ENCODE measurements at regions not wholly inside any gene's neighbourhood (a gene's known extent, or its start where the extent isn't known, plus 50 kb on each side); places are given as distances from the start of the nearest gene placed in this dataset.

DNA sequence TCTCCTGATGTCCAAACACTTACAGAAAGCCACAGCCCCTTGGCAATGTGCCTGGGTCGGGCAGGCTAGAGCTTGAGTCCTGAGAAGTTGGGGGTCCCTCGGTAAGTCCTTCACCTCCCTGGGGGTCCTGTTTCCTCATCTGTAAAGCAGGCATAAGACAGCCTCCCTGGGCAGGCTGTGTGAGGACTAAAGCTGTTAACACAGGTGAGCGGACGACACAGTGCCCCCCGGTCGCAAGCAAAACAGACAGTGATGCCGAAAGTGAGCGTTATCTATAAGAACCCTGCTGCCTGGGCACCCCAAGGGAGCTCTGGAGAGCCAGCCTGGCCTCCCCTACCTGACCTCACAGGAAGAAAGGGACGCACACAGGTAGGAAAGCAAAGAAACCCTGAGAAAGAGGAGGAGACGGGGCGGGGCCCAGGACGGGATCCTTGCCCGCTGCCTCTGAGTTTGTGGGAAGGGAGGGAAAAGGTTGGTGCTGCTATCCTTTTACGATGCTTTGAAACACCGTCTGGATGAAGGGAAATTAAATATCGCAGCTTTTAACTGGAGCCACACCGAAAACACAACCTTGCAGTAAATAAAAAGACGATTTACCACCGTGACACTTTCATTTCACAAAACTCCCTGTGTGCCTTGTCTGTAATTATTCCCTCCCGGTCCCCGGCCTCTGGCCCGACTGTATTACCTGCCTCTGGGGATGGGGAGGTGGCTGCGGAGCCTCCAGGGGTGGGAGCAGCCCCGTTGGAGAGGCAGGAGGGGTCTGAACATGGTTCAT, 67.1 kb downstream of the ENGASE start:
- DNase-seq, result no peak

DNA sequence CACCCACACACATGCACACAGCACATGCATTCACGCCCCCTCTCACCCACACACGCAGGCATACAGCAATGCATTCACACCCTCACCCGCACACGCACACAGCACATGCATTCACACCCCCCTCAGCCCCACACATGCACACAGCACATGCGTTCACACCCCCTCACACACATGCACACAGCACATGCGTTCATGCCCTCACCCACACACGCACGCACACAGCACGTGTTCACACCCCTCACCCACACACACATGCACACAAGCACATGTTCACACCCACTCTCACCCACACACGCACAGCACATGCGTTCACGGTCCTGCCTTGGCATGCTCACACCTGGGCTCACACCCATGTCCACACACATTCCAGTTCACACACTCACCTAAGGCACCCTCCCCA, 64.2 kb downstream of the ENGASE start:
- DNase-seq, result no peak

DNA sequence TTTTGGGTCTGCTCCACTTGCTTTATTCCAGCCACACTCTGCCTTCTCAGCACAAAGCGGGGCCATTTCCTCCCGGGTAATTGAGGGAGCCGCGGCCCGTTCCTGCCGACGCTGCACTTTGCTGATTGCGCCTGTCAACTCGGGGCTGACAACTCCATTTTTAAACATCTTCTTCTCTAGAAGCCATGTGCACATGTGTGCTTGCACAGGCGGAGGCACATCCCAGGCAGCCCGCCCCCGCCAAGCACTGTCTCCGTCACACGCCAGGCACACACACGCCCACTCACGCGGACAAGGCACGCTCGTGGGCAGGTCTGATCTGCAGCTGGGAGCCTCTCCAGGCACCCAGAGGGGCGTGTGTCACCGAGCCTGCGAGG, 63.2 kb downstream of the ENGASE start:
- no peak for DNase-seq

DNA sequence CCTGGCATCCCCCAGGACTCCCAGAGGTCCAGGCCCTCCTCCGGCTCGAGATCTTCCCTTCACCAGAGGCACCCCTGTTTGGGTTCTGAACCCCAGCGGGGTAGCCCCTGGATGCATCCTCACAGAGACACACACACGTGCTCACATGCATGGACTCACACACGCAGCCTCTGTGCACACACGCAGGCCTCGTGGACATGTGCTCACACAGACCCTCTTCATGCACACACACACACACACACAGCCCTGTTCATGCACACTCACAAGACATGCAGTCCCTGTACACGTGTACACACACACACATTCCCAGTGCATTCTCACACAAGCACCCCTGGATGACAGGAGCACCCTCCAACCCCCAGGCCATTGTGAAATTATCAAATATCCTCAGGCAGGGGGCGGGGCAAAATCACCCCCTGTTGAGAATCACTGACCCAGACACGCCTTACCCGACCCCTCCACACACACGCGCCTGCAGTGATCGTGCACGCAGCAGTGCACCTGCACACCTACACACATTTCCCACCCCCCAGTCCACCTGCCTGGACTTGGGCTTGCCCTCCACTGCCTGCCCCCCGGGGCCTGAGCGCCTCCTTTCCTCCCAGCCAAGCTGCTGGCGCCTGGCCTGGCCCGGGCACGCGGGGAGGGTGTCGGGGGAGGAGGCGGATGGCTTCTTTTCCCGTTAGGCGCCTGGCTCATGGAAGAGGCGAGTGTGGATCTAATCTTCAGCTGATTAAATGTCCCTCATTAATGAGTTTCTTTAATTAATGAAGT, 62.6 kb downstream of the ENGASE start:
- no peak for DNase-seq

DNA sequence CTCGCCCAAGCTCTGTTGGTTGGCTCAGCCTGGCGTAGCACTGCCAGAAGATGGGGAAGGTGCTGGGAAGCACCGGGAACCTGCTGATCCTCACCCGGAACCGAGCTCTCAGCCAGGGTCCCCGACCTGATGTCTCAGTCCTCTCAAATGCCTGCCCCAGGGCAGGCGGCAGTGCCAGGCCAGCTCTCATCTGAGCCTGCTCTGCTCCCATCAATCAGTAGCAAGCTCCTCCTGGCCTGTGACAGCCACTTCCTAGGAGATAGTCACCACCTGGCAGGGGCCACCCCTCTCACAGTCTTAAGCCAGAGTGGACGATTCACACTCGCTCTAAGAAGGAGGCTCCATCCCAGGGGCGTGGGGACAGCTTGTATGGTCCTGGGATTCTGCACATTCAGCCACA, 62.0 kb downstream of the ENGASE start:
- no peak for DNase-seq

Data from CD4-positive, alpha-beta T cell treated with Interleukin-6 for 4 hours (primary cell).